Mesendoderm (in vitro differentiated cells): ENCODE measurements at regions not wholly inside any gene's neighbourhood (a gene's known extent, or its start where the extent isn't known, plus 50 kb on each side); places are given as distances from the start of the nearest gene placed in this dataset.
A peak's percentile ranks its signal among the peaks of the same experiment; 100 is the strongest.
"Not testable (repeated sequence)": the region's sequence is repeated elsewhere in the genome, so short reads cannot be mapped to it uniquely, and the experiment has no call there.

Source experiments
- DNase-seq: peaks from one replicate; pipeline ENCODE4 v3.0.0; 2013
- H2AK5ac ChIP-seq: 2 replicates; pipeline ENCODE4 v1.6.1; 2013; ENCODE audit warnings: low read length, inconsistent platforms
- H2BK120ac ChIP-seq: 2 replicates; pipeline ENCODE4 v1.6.1; 2013; ENCODE audit warnings: low read depth, mild to moderate bottlenecking, low read length, moderate library complexity, mixed read lengths
- H2BK15ac ChIP-seq: replicated peaks from 2 replicates; pipeline ENCODE4 v1.6.1; 2013; ENCODE audit warnings: low read depth, mild to moderate bottlenecking, moderate library complexity
- H2BK5ac ChIP-seq: 2 replicates; pipeline ENCODE4 v1.6.1; 2013; ENCODE audit warnings: low read length, inconsistent platforms
- H3K18ac ChIP-seq: 2 replicates; pipeline ENCODE4 v1.6.1; 2013; ENCODE audit warnings: mild to moderate bottlenecking, low read length, mixed read lengths
- H3K23ac ChIP-seq: one replicate; pipeline ENCODE4 v1.6.1; 2013; ENCODE audit warnings: low read length
- H3K27ac ChIP-seq: 2 replicates; pipeline ENCODE4 v1.5.1; 2013; ENCODE audit warnings: low read depth, mild to moderate bottlenecking, inconsistent platforms, low read length, moderate library complexity
- H3K27me3 ChIP-seq: 2 replicates; pipeline ENCODE4 v1.6.1; 2013; ENCODE audit warnings: low read length, control low read depth, mild to moderate bottlenecking, inconsistent platforms; ENCODE audit not compliant: insufficient read depth, poor library complexity
- H3K36me3 ChIP-seq: 2 replicates; pipeline ENCODE4 v1.6.1; 2013; ENCODE audit warnings: low read length, inconsistent platforms; ENCODE audit not compliant: control insufficient read depth, insufficient read depth
- H3K4ac ChIP-seq: one replicate; pipeline ENCODE4 v1.6.1; 2013; ENCODE audit warnings: low read depth, mild to moderate bottlenecking, low read length, moderate library complexity
- H3K4me1 ChIP-seq: 2 replicates; pipeline ENCODE4 v1.6.1; 2013; ENCODE audit warnings: low read depth, low read length, inconsistent platforms; ENCODE audit not compliant: control insufficient read depth
- H3K4me2 ChIP-seq: 2 replicates; pipeline ENCODE4 v1.6.1; 2013; ENCODE audit warnings: low read length
- H3K4me3 ChIP-seq: 2 replicates; pipeline ENCODE4 v1.5.1; 2013; ENCODE audit warnings: mild to moderate bottlenecking, low read length
- H3K56ac ChIP-seq: one replicate; pipeline ENCODE4 v1.6.1; 2013; ENCODE audit warnings: low read length
- H3K79me1 ChIP-seq: 2 replicates; pipeline ENCODE4 v1.6.1; 2013; ENCODE audit warnings: low read length, inconsistent platforms
- H3K79me2 ChIP-seq: 2 replicates; pipeline ENCODE4 v1.6.1; 2013; ENCODE audit warnings: mild to moderate bottlenecking, low read length; ENCODE audit not compliant: control insufficient read depth, insufficient read depth
- H3K9ac ChIP-seq: 2 replicates; pipeline ENCODE4 v1.6.1; 2013; ENCODE audit warnings: low read length, inconsistent platforms
- H4K5ac ChIP-seq: one replicate; pipeline ENCODE4 v1.6.1; 2013; ENCODE audit warnings: low read length
- H4K8ac ChIP-seq: one replicate; pipeline ENCODE4 v1.6.1; 2013; ENCODE audit warnings: low read depth, mild to moderate bottlenecking, control low read depth, low read length, moderate library complexity
- WGBS: extraction: QIAGEN DNeasy Blood & Tissue Kit; methylation state at CpG from one replicate; pipeline ENCODE4 v1.1.7; 2013; ENCODE audit warnings: low lambda C conversion rate, missing lambda C conversion rate; ENCODE audit not compliant: insufficient coverage; ENCODE audit errors: extremely low coverage; 5-methylcytosine and 5-hydroxymethylcytosine counted together

DNA sequence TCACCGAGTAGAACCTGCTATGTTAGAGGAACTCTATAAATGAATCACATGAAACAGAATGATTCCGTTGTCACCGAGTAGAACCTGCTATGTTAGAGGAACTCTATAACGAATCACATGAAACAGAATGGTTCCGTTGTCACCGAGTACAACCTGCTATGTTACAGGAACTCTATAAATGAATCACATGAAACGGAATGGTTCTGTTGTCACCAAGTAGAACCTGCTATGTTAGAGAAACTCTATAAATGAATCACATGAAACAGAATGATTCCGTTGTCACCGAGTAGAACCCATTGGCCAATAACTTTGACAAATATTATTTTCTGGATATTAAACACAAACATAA, 309.1 kb upstream of the FRG1 start:
- not testable (repeated sequence) for H3K4me3 ChIP-seq, H2BK15ac ChIP-seq, H3K27me3 ChIP-seq, H4K5ac ChIP-seq, H3K27ac ChIP-seq, H3K79me2 ChIP-seq, H3K36me3 ChIP-seq, H3K4ac ChIP-seq, H2AK5ac ChIP-seq, H3K9ac ChIP-seq, H3K18ac ChIP-seq, H3K56ac ChIP-seq, H3K4me2 ChIP-seq, H2BK120ac ChIP-seq, H3K79me1 ChIP-seq, H3K4me1 ChIP-seq, H2BK5ac ChIP-seq, DNase-seq, H4K8ac ChIP-seq, H3K23ac ChIP-seq
- no CpG with 5 or more reads among the region's 9 CpGs for whole genome bisulfite sequencing

- not testable (repeated sequence) for H4K5ac ChIP-seq, H3K4ac ChIP-seq, H3K9ac ChIP-seq, H3K4me2 ChIP-seq, H3K18ac ChIP-seq, H2AK5ac ChIP-seq, H4K8ac ChIP-seq, H3K4me3 ChIP-seq, H3K56ac ChIP-seq, H2BK5ac ChIP-seq, H3K4me1 ChIP-seq, H3K27me3 ChIP-seq, H3K36me3 ChIP-seq, H2BK15ac ChIP-seq, H3K23ac ChIP-seq, H3K27ac ChIP-seq, H3K79me1 ChIP-seq, H3K79me2 ChIP-seq, H2BK120ac ChIP-seq
- DNase-seq: peak; percentile 76
- no CpG with 5 or more reads among the region's 2 CpGs for WGBS
These were observed 290.2 kb upstream of the FRG1 start for GRCh38 chr4:189650436-189650835.

- H3K9ac ChIP-seq, H3K36me3 ChIP-seq, H3K27ac ChIP-seq, H3K23ac ChIP-seq, H3K4ac ChIP-seq, H2BK5ac ChIP-seq, H2BK120ac ChIP-seq, H3K79me1 ChIP-seq, H3K4me3 ChIP-seq, H3K4me1 ChIP-seq, H3K4me2 ChIP-seq, H3K18ac ChIP-seq, DNase-seq, H3K27me3 ChIP-seq, H2AK5ac ChIP-seq, H2BK15ac ChIP-seq, H4K8ac ChIP-seq, H4K5ac ChIP-seq, H3K79me2 ChIP-seq, H3K56ac ChIP-seq: not testable (repeated sequence)
- no CpG with 5 or more reads among the region's 3 CpGs for WGBS
These were observed 287.5 kb upstream of the FRG1 start for GRCh38 chr4:189653130-189653653.

DNA sequence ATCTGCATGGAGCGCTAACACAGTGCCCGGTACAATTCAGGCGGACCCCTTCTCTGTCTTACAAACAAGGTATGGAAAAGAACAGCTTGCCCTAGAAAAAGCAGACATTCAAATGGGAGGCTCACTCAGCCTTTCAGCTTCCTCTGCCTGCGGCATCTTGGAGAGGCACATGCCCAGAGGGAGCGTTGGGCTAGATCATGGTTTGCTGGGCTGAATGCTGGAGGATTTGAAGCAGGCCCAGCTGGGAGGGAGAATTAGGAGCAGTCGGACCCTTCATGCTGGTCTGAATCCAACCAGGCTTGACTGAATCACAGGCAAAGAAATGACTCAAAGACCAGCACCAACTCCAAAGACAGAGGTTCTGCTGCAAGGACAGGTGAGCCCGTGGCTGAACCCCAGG, 286.7 kb upstream of the FRG1 start:
- H4K5ac ChIP-seq, H2AK5ac ChIP-seq, H3K79me2 ChIP-seq, H3K9ac ChIP-seq, H3K4me3 ChIP-seq, H3K4me1 ChIP-seq, H3K36me3 ChIP-seq, H3K4me2 ChIP-seq, H3K27me3 ChIP-seq, H2BK15ac ChIP-seq, H3K18ac ChIP-seq, H3K4ac ChIP-seq, H3K79me1 ChIP-seq, DNase-seq, H2BK5ac ChIP-seq, H3K23ac ChIP-seq, H3K27ac ChIP-seq, H4K8ac ChIP-seq, H2BK120ac ChIP-seq, H3K56ac ChIP-seq: not testable (repeated sequence)
- no CpG with 5 or more reads among the region's 7 CpGs for WGBS

DNA sequence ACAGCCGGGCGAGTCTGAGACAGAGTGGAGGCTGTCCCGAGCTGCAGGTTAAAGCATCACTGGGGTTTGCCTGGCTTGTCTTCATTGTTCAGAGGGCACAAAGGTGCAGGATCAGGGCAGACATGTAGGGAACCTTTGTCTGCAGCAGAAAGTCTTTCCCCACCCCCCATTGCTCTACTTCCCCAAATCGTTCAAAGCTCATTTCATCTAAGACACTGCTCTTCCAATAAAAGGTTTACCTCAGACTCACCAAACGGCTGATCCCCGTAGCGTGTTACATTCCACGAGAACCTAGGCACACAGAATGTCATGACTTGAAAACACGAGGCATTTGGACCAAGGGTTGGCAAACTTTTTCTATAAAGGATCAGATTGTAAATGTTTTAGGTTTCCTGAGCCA, 286.3 kb upstream of the FRG1 start:
- H4K5ac ChIP-seq: not testable (repeated sequence)

GRCh38 chr4:189655817-189656216, 284.9 kb upstream of the FRG1 start:
- not testable (repeated sequence) for H3K36me3 ChIP-seq, H3K79me1 ChIP-seq, H3K23ac ChIP-seq, H3K4ac ChIP-seq, H4K8ac ChIP-seq, H3K4me2 ChIP-seq, H4K5ac ChIP-seq, H3K56ac ChIP-seq, H3K27me3 ChIP-seq, H2BK5ac ChIP-seq, H3K4me3 ChIP-seq, H3K79me2 ChIP-seq, H3K18ac ChIP-seq, DNase-seq, H3K9ac ChIP-seq, H2AK5ac ChIP-seq, H3K4me1 ChIP-seq, H3K27ac ChIP-seq, H2BK15ac ChIP-seq, H2BK120ac ChIP-seq
- WGBS: no CpG with 5 or more reads among the region's 8 CpGs

More for the DNA sequence above, 286.3 kb upstream of the FRG1 start:
- not testable (repeated sequence) for H2BK15ac ChIP-seq, H3K4ac ChIP-seq, H2AK5ac ChIP-seq, H3K4me2 ChIP-seq, H2BK5ac ChIP-seq, H3K79me1 ChIP-seq, H3K4me1 ChIP-seq, H3K36me3 ChIP-seq, H3K79me2 ChIP-seq, H3K18ac ChIP-seq, H3K23ac ChIP-seq, H3K9ac ChIP-seq, H4K8ac ChIP-seq, H3K27ac ChIP-seq, H3K27me3 ChIP-seq, H3K56ac ChIP-seq, H2BK120ac ChIP-seq, DNase-seq, H3K4me3 ChIP-seq
- WGBS: no CpG with 5 or more reads among the region's 9 CpGs
